K562 (cell line): ENCODE measurements at regions not wholly inside any gene's neighbourhood (a gene's known extent, or its start where the extent isn't known, plus 50 kb on each side); places are given as distances from the start of the nearest gene placed in this dataset.

Experiments used
- ATAC-seq: fragments of 200-7000 bp; cut with Tn5 transposase; 3 replicates; pipeline ENCODE4 v1.9.1; 2020; ENCODE audit warnings: moderate library complexity
- BruUV-seq: library from RNA; stranded (reverse); fragments of 400-500 nt; replicated peaks from 2 replicates; lab custom pipeline; 2021; lab: Mats Ljungman, UMichigan
- CTCF ChIA-PET: fragments of 300-600 bp; formaldehyde crosslinking; extraction: SDS; loops from one replicate; lab custom pipeline; 2021; ENCODE audit warnings: low intra/inter-chr PET ratio; lab: Yijun Ruan, JAX
- POLR2A ChIA-PET: fragments of 300-600, 350-650 bp; sonication (Branson Sonifier 250); formaldehyde crosslinking; extraction: SDS; loops from one replicate; lab custom pipeline; 2021; ENCODE audit warnings: antibody characterized with exemption, inconsistent platforms; lab: Yijun Ruan, JAX
- DNase-seq, 4 experiments: peaks; one replicate each; pipeline versions ENCODE4 v3.0.0 to v3.0.0-alpha.2; 2011 to 2018; ENCODE audit warnings: low spot score in 3 of 4, mixed read lengths in 3 of 4; ENCODE audit errors: extremely low read depth in 1 of 4
- FAIRE-seq: peaks from 2 replicates; lab custom pipeline; 2011; peaks lifted over from hg19 to GRCh38; lab: Jason Lieb, UNC
- H2AFZ ChIP-seq: 2 replicates; pipeline ENCODE4 v1.6.0; 2011; ENCODE audit warnings: low read depth, low read length, control low read depth, inconsistent platforms
- H3K27ac ChIP-seq: fragments of 200-600 bp; 3 replicates; pipeline ENCODE4 v1.8.0; 2011; ENCODE audit warnings: low read depth, mild to moderate bottlenecking, control low read depth, inconsistent platforms, low read length, moderate library complexity, mixed read lengths; ENCODE audit errors: extremely low read depth
- H3K27me3 ChIP-seq, 2 experiments: fragments of 300-600 bp in 1 of 2; 2 replicates in 1 of 2; 3 replicates in 1 of 2; pipeline versions ENCODE4 v1.6.0 to v1.8.0; 2011; ENCODE audit warnings: inconsistent platforms in 2 of 2, low read length in 2 of 2, mild to moderate bottlenecking in 1 of 2, mixed read lengths in 1 of 2, moderate library complexity in 1 of 2; ENCODE audit not compliant: control insufficient read depth in 2 of 2, insufficient read depth in 2 of 2
- H3K36me3 ChIP-seq: fragments of 300-600 bp; 3 replicates; pipeline ENCODE4 v1.8.0; 2011; ENCODE audit warnings: mild to moderate bottlenecking, low read length, inconsistent platforms; ENCODE audit not compliant: control insufficient read depth, insufficient read depth
- H3K4me1 ChIP-seq, 2 experiments: fragments of 200-600 bp in 1 of 2; replicated peaks in 1 of 2; 2 replicates in 1 of 2; 3 replicates in 1 of 2; pipeline versions ENCODE4 v1.5.1 to v1.8.0; 2011; ENCODE audit warnings: inconsistent platforms in 2 of 2, low read length in 2 of 2, mild to moderate bottlenecking in 1 of 2, mixed read lengths in 1 of 2, moderate library complexity in 1 of 2; ENCODE audit not compliant: control insufficient read depth in 2 of 2, insufficient read depth in 2 of 2
- H3K4me2 ChIP-seq: 2 replicates; pipeline ENCODE4 v1.6.1; 2011; ENCODE audit warnings: low read length, control low read depth, inconsistent platforms, mixed read lengths; ENCODE audit not compliant: insufficient read depth
- H3K4me3 ChIP-seq: fragments of 200-600 bp; sonication (generic), shearing (Covaris generic); 2 replicates; pipeline ENCODE4 v1.5.1; 2016; ENCODE audit warnings: control low read depth, inconsistent platforms
- H3K79me2 ChIP-seq: fragments of 200-600 bp; 3 replicates; pipeline ENCODE4 v1.8.0; 2011; ENCODE audit warnings: low read length, inconsistent platforms; ENCODE audit not compliant: control insufficient read depth, insufficient read depth
- H3K9ac ChIP-seq, 2 experiments: 2 replicates each; pipeline versions ENCODE4 v1.6.0 to v1.6.1; 2011; ENCODE audit warnings: low read depth in 2 of 2, low read length in 2 of 2, control low read depth in 1 of 2, inconsistent platforms in 1 of 2, mild to moderate bottlenecking in 1 of 2, mixed read lengths in 1 of 2; ENCODE audit not compliant: insufficient read depth in 1 of 2
- H3K9me1 ChIP-seq: one replicate; pipeline ENCODE4 v1.6.0; 2011; ENCODE audit warnings: inconsistent platforms, mild to moderate bottlenecking, low read length, moderate library complexity; ENCODE audit not compliant: control insufficient read depth, insufficient read depth
- H3K9me3 ChIP-seq: replicated peaks from 2 replicates; pipeline ENCODE4 v1.5.1; 2011; ENCODE audit warnings: low read depth, low read length, inconsistent platforms; ENCODE audit not compliant: control insufficient read depth, insufficient read depth
- H4K20me1 ChIP-seq: replicated peaks from 2 replicates; pipeline ENCODE4 v1.6.1; 2011; ENCODE audit warnings: low read length, inconsistent platforms, mixed read lengths; ENCODE audit not compliant: control insufficient read depth, insufficient read depth
- KAT8 ChIP-seq: fragments of 450-650 bp; IDR thresholded peaks from 2 replicates; pipeline ENCODE4 v1.6.1; 2016; ENCODE audit warnings: low read depth, mild to moderate bottlenecking
- MAZ ChIP-seq, 2 experiments: fragments of 450-650 bp in 1 of 2; sonication (generic) in 1 of 2; formaldehyde crosslinking; IDR thresholded peaks in 1 of 2; conservative IDR thresholded peaks in 1 of 2; 2 replicates each; pipeline versions ENCODE4 v1.4.0 to v1.5.0; 2020; ENCODE audit warnings: mild to moderate bottlenecking in 1 of 2, missing genetic modification reagents in 1 of 2
- NCOA2 ChIP-seq, 2 experiments: fragments of 450-650 bp; IDR thresholded peaks; 2 replicates each; pipeline ENCODE4 v1.6.1; 2018; ENCODE audit warnings: mild to moderate bottlenecking in 2 of 2, moderate library complexity in 1 of 2; ENCODE audit not compliant: partially characterized antibody in 2 of 2
- SMAD4 ChIP-seq: fragments of 250-450 bp; sonication (Bioruptor Pico); conservative IDR thresholded peaks from 2 replicates; pipeline ENCODE4 v1.8.0; 2021; ENCODE audit warnings: inconsistent platforms, mild to moderate bottlenecking, moderate library complexity
- ZFPM2 ChIP-seq: fragments of 250-450 bp; sonication (Bioruptor Pico); IDR thresholded peaks from 2 replicates; pipeline ENCODE4 v1.5.1; 2022; ENCODE audit warnings: mild to moderate bottlenecking
- WGBS: fragments of 100-300 bp; shearing (Covaris generic); methylation state at CpG from one replicate; pipeline ENCODE4 v1.1.6; 2016; ENCODE audit warnings: low coverage, mixed read lengths; ENCODE audit not compliant: insufficient coverage; ENCODE audit errors: missing lambda C conversion rate; 5-methylcytosine and 5-hydroxymethylcytosine counted together
- in situ Hi-C: fragments of 300-500 bp; cut with MboI; formaldehyde crosslinking; loops from 4 replicates; pipeline ENCODE4 v1.15.0; 2018; ENCODE audit warnings: inconsistent platforms, mixed read lengths
- intact Hi-C: fragments of 100-400 bp; cut with micrococcal nuclease; formaldehyde crosslinking; loops from 2 replicates; pipeline ENCODE4 v1.14.2; 2022
- TF ChIP-seq, protein P1 (sequence below), 3 experiments: IDR thresholded peaks in 2 of 3; conservative IDR thresholded peaks in 1 of 3; 2 replicates each; pipeline ENCODE4 v1.5.1; 2011 to 2012; ENCODE audit warnings: low read length in 3 of 3, mild to moderate bottlenecking in 3 of 3, control low read depth in 2 of 3, improper control_type of control experiment in 1 of 3, inconsistent platforms in 1 of 3, low read depth in 1 of 3, mixed read lengths in 1 of 3, moderate library complexity in 1 of 3; ENCODE audit not compliant: insufficient read depth in 2 of 3
- TF ChIP-seq, protein P2 (sequence below): fragments of 450-650 bp; IDR thresholded peaks from 2 replicates; pipeline ENCODE4 v1.6.1; 2018; ENCODE audit not compliant: partially characterized antibody
- TF ChIP-seq, protein P3 (sequence below): fragments of 250-450 bp; sonication (Bioruptor Pico); IDR thresholded peaks from 2 replicates; pipeline ENCODE4 v1.5.0; 2020; ENCODE audit warnings: mild to moderate bottlenecking, borderline replicate concordance

DNA sequence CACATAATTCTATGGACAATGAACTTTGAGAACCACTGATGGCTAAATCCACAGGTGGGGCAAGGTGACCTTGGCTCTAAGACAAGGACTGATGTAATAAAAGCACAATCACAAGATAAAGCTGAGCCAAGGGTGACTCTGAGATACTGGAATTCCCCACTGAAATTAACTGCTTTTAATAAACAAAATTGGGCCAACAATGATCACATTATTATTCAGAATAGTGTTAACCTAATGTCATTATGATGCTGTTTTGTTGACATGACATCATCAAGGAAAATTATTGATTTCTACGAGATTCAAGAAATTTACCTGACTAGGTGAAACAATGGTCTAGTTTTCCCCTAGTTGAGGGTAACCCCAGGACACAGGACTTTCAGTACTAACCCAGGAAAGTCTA lies 273.7 kb upstream of the NFIA start:
- Histone ChIP-seq H2AFZ (no peak overlapping the region), H3K4me2 (no peak overlapping the region), H3K79me2 (no peaks in the 10 kb centered on the region), H3K4me1 (no peaks in the 10 kb centered on the region), H3K27me3 (peaks cover 0 to 4% of the 10 kb centered on the region in 2 experiments; a peak in 1 of 5 replicates), H3K36me3 (no peaks in the 10 kb centered on the region), H3K4me3 (no peak overlapping the region), H4K20me1 (no peaks in the 10 kb centered on the region), H3K9ac (no peak overlapping the region), H3K9me1 (no peaks in the 10 kb centered on the region), H3K27ac (no peak overlapping the region), H3K9me3 (no peaks in the 10 kb centered on the region)
- in situ Hi-C loops = no loop called here
- ChIA-PET CTCF (no interaction called here), POLR2A (no interaction called here)
- intact Hi-C loops = no loop called here
- FAIRE-seq (no peak), DNase-seq (no peak), ATAC-seq (no peak)
- WGBS = 0% methylated on average over 1 of the region's 1 CpG
- BruUV-seq = no TSS peak
- TF ChIP-seq MAZ (CRISPR knock-in tag; conservative IDR thresholded peaks at IDR 0.05 in 1 of 2, IDR thresholded peaks at IDR 0.05 in 1 of 2) (no peak), NCOA2 (IDR thresholded peaks at IDR 0.05; ENCODE audit: partially characterized antibody in 2 of 2) (no peak), SMAD4 (CRISPR knock-in tag) (no peak), KAT8 (no peak), ZFPM2 (CRISPR knock-in tag) (no peak)
- TF ChIP-seq, protein P1, sequence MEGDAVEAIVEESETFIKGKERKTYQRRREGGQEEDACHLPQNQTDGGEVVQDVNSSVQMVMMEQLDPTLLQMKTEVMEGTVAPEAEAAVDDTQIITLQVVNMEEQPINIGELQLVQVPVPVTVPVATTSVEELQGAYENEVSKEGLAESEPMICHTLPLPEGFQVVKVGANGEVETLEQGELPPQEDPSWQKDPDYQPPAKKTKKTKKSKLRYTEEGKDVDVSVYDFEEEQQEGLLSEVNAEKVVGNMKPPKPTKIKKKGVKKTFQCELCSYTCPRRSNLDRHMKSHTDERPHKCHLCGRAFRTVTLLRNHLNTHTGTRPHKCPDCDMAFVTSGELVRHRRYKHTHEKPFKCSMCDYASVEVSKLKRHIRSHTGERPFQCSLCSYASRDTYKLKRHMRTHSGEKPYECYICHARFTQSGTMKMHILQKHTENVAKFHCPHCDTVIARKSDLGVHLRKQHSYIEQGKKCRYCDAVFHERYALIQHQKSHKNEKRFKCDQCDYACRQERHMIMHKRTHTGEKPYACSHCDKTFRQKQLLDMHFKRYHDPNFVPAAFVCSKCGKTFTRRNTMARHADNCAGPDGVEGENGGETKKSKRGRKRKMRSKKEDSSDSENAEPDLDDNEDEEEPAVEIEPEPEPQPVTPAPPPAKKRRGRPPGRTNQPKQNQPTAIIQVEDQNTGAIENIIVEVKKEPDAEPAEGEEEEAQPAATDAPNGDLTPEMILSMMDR (IDR thresholded peaks at IDR 0.05 in 2 of 3, conservative IDR thresholded peaks at IDR 0.05 in 1 of 3; ENCODE audit: insufficient read depth in 2 of 3, low read depth in 1 of 3, low read length in 3 of 3) = no peak
- TF ChIP-seq, protein P2, sequence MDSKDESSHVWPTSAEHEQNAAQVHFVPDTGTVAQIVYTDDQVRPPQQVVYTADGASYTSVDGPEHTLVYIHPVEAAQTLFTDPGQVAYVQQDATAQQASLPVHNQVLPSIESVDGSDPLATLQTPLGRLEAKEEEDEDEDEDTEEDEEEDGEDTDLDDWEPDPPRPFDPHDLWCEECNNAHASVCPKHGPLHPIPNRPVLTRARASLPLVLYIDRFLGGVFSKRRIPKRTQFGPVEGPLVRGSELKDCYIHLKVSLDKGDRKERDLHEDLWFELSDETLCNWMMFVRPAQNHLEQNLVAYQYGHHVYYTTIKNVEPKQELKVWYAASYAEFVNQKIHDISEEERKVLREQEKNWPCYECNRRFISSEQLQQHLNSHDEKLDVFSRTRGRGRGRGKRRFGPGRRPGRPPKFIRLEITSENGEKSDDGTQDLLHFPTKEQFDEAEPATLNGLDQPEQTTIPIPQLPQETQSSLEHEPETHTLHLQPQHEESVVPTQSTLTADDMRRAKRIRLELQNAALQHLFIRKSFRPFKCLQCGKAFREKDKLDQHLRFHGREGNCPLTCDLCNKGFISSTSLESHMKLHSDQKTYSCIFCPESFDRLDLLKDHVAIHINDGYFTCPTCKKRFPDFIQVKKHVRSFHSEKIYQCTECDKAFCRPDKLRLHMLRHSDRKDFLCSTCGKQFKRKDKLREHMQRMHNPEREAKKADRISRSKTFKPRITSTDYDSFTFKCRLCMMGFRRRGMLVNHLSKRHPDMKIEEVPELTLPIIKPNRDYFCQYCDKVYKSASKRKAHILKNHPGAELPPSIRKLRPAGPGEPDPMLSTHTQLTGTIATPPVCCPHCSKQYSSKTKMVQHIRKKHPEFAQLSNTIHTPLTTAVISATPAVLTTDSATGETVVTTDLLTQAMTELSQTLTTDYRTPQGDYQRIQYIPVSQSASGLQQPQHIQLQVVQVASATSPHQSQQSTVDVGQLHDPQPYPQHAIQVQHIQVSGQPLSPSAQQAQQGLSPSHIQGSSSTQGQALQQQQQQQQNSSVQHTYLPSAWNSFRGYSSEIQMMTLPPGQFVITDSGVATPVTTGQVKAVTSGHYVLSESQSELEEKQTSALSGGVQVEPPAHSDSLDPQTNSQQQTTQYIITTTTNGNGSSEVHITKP = no peak
- TF ChIP-seq, protein P3, sequence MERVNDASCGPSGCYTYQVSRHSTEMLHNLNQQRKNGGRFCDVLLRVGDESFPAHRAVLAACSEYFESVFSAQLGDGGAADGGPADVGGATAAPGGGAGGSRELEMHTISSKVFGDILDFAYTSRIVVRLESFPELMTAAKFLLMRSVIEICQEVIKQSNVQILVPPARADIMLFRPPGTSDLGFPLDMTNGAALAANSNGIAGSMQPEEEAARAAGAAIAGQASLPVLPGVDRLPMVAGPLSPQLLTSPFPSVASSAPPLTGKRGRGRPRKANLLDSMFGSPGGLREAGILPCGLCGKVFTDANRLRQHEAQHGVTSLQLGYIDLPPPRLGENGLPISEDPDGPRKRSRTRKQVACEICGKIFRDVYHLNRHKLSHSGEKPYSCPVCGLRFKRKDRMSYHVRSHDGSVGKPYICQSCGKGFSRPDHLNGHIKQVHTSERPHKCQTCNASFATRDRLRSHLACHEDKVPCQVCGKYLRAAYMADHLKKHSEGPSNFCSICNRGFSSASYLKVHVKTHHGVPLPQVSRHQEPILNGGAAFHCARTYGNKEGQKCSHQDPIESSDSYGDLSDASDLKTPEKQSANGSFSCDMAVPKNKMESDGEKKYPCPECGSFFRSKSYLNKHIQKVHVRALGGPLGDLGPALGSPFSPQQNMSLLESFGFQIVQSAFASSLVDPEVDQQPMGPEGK (CRISPR knock-in tag) = no peak
